Left ventricle myocardium inferior (tissue), 1 donor: ENCODE measurements at regions not wholly inside any gene's neighbourhood (a gene's known extent, or its start where the extent isn't known, plus 50 kb on each side); places are given as distances from the start of the nearest gene placed in this dataset.

Source experiments
- DNase-seq: peaks from one replicate; pipeline ENCODE4 v3.0.0-alpha.2; 2020
- H3K27ac ChIP-seq: fragments of 200-600 bp; replicated peaks from 2 replicates; pipeline ENCODE4 v1.8.0; 2021
- H3K27me3 ChIP-seq: fragments of 200-600 bp; 2 replicates; pipeline ENCODE4 v1.8.0; 2021; ENCODE audit warnings: low read depth
- H3K36me3 ChIP-seq: fragments of 200-600 bp; 2 replicates; pipeline ENCODE4 v1.8.0; 2021
- H3K4me1 ChIP-seq: fragments of 200-600 bp; 2 replicates; pipeline ENCODE4 v1.8.0; 2021
- H3K4me3 ChIP-seq: fragments of 200-600 bp; 2 replicates; pipeline ENCODE4 v1.8.0; 2021; ENCODE audit warnings: mild to moderate bottlenecking, moderate library complexity
- H3K9me3 ChIP-seq: fragments of 200-600 bp; replicated peaks from 2 replicates; pipeline ENCODE4 v1.8.0; 2021
- CTCF ChIP-seq: fragments of 200-600 bp; IDR thresholded peaks from 2 replicates; pipeline ENCODE4 v1.8.0; 2021; ENCODE audit warnings: antibody characterized with exemption, mild to moderate bottlenecking, borderline replicate concordance
- intact Hi-C: fragments of 100-400 bp; cut with micrococcal nuclease; formaldehyde crosslinking; loops from one replicate; pipeline ENCODE4 v1.11.0; 2022
- donor health status: DM: no; HTN: yes; CAD: no; lungs with severe emphysema.

- no peak for DNase-seq
- Histone ChIP-seq H3K4me3 (no peak overlapping the region), H3K27ac (no peak overlapping the region), H3K9me3 (peaks cover 5% of the 10 kb centered on the region), H3K27me3 (peaks cover 19% of the 10 kb centered on the region), H3K4me1 (no peaks in the 10 kb centered on the region), H3K36me3 (no peaks in the 10 kb centered on the region)
- intact Hi-C loops: no loop called here
- TF ChIP-seq CTCF: no peak
Observed at GRCh38 chr17:33469911-33470310, 176.8 kb upstream of the ASIC2 start.

- Histone ChIP-seq H3K36me3 (no peaks in the 10 kb centered on the region), H3K27me3 (peaks cover 43% of the 10 kb centered on the region), H3K4me3 (no peak overlapping the region), H3K9me3 (no peaks in the 10 kb centered on the region), H3K27ac (no peak overlapping the region), H3K4me1 (no peaks in the 10 kb centered on the region)
- no peak for DNase-seq
- TF ChIP-seq CTCF: no peak
- intact Hi-C loops: no loop called here
Observed at GRCh38 chr17:33473061-33473460, 180.0 kb upstream of the ASIC2 start.

GRCh38 chr17:33474789-33475188 lies 181.7 kb upstream of the ASIC2 start:
- intact Hi-C loops: no loop called here
- Histone ChIP-seq H3K4me1 (no peaks in the 10 kb centered on the region), H3K36me3 (no peaks in the 10 kb centered on the region), H3K9me3 (no peaks in the 10 kb centered on the region), H3K4me3 (no peak overlapping the region), H3K27me3 (peaks cover 48% of the 10 kb centered on the region), H3K27ac (no peak overlapping the region)
- TF ChIP-seq CTCF: no peak
- no peak for DNase-seq

- DNase-seq: no peak
- no peaks in the 10 kb centered on the region for H3K9me3 ChIP-seq
- no peak overlapping the region for H3K4me3 ChIP-seq
- intact Hi-C loops: no loop called here
- peaks cover 56% of the 10 kb centered on the region for H3K27me3 ChIP-seq
- H3K4me1 ChIP-seq: no peaks in the 10 kb centered on the region
- no peak for TF ChIP-seq CTCF
- H3K36me3 ChIP-seq: no peaks in the 10 kb centered on the region
- no peak overlapping the region for H3K27ac ChIP-seq
Observed at GRCh38 chr17:33475594-33475993, 182.5 kb upstream of the ASIC2 start.

- no peak for DNase-seq
- no peak overlapping the region for H3K4me3 ChIP-seq
- no peaks in the 10 kb centered on the region for H3K36me3 ChIP-seq
- intact Hi-C loops: no loop called here
- H3K27ac ChIP-seq: no peak overlapping the region
- no peaks in the 10 kb centered on the region for H3K9me3 ChIP-seq
- no peaks in the 10 kb centered on the region for H3K4me1 ChIP-seq
- H3K27me3 ChIP-seq: peaks cover 30% of the 10 kb centered on the region
- no peak for TF ChIP-seq CTCF
Observed at GRCh38 chr17:33481652-33482051, 188.6 kb upstream of the ASIC2 start.

GRCh38 chr17:33482636-33483035 lies 189.5 kb upstream of the ASIC2 start:
- H3K27ac ChIP-seq: no peak overlapping the region
- TF ChIP-seq CTCF: no peak
- no peaks in the 10 kb centered on the region for H3K9me3 ChIP-seq
- no peaks in the 10 kb centered on the region for H3K36me3 ChIP-seq
- DNase-seq: no peak
- no peaks in the 10 kb centered on the region for H3K4me1 ChIP-seq
- intact Hi-C loops: no loop called here
- peaks cover 22% of the 10 kb centered on the region for H3K27me3 ChIP-seq
- H3K4me3 ChIP-seq: no peak overlapping the region
